HPDE6-E6E7 (cell line): ENCODE measurements at regions not wholly inside any gene's neighbourhood (a gene's known extent, or its start where the extent isn't known, plus 50 kb on each side); places are given as distances from the start of the nearest gene placed in this dataset.
"Not testable (repeated sequence)": the region's sequence is repeated elsewhere in the genome, so short reads cannot be mapped to it uniquely, and the experiment has no call there.

Experiments
- DNase-seq: peaks from one replicate; pipeline ENCODE4 v3.0.0; 2011; ENCODE audit warnings: missing footprints; ENCODE audit errors: extremely low spot score

DNA sequence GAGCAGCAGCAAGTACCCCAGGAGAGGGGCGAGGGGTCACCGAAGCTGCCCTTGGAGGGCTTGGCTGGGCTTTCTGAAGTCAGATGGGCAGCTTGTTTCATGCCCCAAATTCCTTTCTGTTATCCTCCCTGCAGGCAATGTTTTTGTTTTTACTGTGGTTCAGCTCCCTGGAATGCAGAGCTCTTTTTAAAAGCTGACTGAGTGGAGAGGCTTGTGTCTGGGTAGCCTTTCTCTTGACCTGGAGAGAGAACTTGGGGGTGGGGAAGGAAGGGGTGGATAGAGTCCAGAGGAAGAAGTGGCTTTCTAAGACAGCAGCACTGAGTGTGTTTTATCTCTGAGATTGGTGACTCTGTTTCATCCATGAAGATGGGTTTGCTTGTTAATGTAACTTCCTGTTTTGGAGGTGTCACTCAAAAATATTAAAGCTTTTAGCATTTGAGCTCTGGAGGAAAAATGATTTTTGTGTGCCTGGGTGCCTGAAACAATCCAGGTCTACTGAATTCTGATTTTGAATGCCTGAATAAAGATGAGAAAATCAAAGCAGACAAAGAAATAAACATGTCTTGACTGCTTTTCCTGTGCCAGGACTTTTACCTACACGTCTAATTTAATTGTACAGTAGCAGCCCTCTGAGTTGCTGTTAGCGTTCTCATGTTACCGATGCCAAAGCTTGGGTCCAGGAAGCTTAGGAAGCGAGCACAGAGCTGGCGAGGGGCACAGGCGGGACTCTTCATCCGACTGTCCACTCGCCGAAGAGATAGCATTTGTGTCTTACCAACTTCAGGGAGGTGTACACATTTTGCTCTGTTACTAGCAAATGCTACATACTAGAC is 78.2 kb upstream of the EEF1E1 start:
- peak; percentile 15 for DNase-seq

DNA sequence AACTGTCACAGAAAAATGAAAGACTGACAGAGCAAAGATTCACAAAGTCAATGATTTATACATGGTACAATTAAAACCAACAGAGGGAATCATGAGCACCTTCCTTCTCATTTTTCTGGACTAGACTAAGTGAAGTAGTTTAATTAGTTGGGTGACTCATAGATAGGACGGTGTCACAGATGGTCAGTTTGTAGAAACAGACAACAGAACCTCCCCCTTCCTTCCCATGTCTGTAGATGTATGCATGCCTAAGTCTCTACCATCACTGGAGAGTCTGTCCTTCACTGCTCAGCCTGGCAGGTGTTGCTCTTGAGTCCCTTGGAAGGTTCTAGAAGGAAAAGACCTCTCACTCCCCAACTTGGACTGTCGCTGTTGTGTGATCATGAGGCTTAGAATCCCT is 75.4 kb upstream of the EEF1E1 start:
- DNase-seq: no peak

DNA sequence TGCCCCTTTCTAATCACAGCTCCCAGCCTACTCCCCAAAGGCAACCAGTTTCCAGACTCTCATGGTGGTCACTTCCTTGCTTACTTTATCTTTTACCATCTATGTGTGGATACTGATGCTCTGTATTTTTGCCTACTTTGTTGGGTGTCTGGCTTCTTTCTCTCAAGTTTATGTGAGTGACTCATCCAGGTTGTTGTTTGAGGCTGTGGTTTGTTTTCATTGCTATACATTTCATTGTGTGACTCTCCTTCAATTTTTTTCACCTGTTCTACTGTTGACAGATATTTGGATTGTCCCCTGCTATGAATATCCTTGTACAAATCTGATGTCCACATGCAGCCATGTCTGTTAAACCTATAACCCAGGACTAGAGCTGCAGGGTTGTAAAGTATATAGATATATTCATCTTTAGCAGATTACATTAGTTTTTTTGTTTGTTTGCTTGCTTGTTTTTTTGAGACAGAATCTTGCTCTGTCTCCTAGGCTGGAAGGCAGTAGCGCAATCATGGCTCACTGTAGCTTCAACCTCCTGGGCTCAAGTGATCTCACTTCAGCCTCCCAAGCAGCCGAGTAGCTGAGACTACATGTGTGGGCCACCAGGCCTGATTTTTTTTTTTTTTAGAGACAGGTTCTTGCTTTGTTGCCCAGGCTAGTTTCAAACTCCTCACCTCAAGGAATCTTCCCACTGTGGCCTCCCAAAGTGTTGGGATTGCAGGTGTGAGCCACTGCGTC is 72.9 kb upstream of the EEF1E1 start:
- peak; percentile 11 for DNase-seq

DNA sequence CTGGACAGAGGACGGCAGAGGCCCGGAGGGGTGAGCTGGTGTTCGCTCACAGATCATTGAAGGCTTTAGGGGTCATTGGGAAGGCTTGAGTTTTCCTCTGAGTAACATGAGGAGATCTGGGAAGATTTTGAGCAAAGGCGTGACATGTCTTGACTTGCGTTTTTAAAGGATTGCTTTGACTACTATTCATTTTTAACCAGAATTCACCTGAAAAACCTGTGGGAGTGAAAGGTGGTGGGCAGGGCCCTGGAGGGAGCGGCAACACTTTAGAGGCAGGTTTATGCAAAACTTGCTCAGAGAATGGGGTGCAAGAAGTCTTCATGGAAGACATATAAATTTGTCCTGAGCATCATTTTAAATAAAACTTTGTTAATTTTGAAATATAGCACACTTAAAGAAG is 72.2 kb upstream of the EEF1E1 start:
- DNase-seq: peak; percentile 12

DNA sequence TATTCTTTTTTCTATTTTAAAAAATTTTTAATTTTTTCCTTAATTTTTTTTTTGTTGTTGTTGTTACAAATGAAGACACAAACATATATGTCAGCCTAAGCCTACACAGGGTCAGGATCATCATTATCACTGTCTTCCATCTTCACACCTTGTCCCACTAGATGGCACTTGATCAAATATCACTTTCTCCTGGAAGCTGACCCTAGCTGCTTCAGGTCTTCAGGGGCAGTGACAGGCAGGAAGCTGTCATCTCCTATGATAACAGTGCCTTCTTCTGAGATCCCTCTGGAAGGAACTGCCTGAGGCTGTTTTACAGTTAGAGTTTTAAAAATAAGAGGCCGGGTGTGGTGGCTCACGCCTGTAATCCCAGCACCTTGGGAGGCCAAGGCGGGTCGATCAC is 70.2 kb upstream of the EEF1E1 start:
- no peak for DNase-seq

DNA sequence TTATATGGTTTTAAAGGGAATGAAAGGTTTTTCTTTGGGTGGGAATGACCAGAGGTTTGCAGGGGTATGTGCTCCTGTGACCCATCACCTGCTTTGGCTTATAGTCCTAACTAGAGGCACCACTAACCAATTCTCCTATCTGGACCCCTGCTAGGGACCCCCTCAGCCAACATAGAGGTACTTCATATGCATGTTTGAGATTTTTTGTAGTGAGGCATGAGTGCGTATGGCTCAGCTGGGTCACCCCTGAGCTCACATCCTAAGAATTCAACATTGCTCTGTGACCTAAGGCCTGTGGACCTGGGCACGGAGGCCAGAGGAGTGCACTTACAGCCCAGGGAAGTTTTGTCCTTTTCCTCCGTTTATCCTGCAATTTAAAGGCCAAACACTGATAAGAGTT is 68.4 kb upstream of the EEF1E1 start:
- DNase-seq: no peak

DNA sequence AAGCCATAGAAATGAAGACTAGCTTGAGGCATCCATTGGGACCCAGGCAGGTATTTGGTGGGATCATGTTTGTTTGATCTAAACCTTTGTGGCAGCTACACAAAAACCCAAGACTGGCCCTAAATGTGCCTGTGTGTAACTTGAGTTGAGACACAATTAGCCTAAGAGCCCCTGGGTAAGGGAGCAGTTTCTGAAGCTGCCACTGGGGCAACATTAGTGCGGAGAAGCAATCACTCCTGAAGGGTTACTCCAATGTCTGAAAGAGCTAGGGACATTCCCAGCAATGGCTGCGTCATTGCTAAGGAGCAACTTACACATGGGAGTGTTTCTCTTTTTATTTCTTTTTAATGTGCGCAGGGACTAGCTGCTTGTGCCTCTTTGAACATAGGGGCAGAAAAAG is 67.9 kb upstream of the EEF1E1 start:
- no peak for DNase-seq

DNA sequence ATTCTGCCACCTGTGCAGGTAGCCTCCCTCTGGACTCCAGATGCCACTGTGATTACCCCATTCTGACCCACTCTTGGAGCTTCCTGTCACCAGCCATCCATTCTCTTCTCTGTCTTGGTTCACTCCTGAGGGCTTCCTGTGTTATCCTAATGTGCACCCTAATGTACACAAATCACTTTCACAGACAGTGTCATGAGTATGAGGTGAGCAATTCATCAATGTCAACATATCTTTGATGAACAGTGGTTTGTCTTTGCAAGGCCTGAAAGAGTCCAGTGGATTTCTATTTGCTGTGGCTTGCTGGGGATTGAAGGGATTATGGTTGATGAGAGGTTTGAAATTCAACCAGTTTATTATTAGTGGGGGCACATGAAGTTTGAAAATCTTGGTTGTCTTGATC is 63.8 kb upstream of the EEF1E1 start:
- DNase-seq: no peak

DNA sequence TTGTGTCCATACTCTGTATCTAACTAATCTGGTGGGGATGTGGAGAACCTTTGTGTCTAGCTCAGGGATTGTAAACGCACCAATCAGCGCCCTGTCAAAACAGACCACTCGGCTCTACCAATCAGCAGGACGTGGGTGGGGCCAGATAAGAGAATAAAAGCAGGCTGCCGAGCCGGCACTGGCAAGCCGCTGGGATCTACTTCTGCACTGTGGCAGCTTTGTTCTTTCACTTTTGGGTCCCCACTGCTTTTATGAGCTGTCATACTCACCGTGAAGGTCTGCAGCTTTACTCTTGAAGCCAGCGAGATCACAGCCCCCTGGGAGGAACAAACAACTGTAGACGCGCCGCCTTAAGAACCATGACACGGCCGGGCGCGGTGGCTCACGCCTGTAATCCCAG is 62.7 kb upstream of the EEF1E1 start:
- not testable (repeated sequence) for DNase-seq

DNA sequence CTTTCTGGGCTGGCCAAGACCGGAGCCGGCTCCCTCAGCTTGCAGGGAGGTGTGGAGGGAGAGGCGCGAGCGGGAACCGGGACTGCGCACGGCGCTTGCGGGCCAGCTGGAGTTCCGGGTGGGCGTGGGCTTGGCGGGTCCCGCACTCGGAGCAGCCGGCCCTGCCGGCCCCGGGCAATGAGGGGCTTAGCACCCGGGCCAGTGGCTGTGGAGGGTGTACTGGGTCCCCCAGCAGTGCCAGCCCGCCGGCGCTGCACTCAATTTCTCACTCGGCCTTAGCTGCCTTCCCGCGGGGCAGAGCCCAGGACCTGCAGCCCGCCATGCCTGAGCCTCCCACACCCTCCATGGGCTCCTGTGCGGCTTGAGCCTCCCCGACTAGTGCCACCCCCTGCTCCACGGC is 61.9 kb upstream of the EEF1E1 start:
- DNase-seq: not testable (repeated sequence)

DNA sequence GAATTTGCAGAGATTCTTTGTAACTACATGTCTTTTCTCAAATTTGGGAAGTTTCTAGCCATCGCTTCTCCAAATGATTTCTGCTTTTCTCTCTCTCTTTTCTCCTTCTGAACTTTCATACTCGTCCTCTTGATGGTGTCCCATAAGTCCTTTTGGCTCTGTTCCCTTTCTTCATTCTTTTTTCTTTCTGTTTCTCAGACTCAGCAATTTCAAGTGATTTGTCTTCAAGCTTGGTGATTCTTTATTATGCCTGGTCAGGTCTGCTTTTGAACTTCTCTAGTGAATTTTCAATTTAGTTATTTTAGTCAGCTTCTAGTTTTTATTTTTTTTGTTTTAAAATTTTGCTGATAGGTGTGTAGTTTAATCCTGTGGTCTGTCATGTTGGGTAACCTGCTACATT is 57.6 kb upstream of the EEF1E1 start:
- no peak for DNase-seq

DNA sequence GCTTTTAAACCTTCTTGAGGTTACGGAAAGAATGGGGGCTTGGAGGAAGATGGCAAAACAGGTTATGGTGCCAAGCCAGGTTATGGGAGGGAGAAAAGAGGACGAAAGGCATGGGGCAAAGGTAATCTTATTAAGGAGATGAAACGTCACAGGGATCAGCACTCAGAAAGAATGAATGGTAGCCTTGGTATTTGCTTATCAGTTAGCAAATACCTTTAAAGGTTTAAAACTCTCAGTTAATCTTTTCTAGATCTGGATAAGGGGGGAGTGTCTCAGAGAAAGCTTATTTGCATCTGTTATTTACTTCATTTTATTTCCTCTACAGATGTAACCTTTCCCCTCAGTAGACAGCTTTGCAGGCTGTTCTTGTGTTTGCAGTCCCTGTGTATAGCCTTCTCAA is 55.5 kb upstream of the EEF1E1 start:
- no peak for DNase-seq

DNA sequence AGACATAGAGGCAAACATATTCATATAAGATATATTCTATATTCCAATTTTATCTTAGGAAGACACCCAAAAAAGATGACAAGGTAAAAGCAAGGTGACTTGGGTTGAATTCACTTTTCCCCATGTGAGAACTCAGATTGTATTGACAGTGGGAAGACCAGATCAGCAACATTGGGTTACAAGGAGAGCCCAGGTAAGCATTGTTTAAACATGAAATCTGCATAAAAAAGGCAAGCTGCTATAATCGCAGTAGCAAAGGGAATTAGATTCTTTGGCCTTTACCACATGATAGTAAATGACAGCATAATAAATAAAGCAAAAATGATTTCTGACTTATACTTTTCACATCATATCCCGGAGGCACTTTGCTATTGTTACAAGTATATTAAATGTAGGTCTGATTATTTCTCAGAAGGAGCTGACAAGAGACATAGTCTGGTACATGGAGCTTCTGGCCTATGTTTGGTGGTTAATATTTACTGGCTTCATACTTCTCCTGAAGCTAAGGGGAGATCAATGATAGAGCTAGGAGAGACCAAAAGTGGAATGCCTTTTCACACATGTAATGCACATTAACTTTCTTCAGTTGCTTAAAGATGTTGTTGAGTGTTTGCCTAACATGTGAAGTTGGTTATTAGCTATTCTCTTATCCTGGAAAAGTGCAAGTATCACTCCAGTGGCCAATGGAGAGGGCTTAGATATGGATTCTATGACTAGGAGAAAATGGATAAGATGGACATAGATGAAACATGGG is 53.1 kb upstream of the EEF1E1 start:
- no peak for DNase-seq
